ENCODE measurements at regions not wholly inside any gene's neighbourhood (a gene's known extent, or its start where the extent isn't known, plus 50 kb on each side); places are given as distances from the start of the nearest gene placed in this dataset.

- H3K36me3 ChIP-seq (ENCODE audit: insufficient read depth, low read length), result no peaks in the 10 kb centered on the region
- no peaks in the 10 kb centered on the region for H3K4me1 ChIP-seq (ENCODE audit: insufficient read depth, low read length, severe bottlenecking)
- H3K9ac ChIP-seq (ENCODE audit: low read length), result no peak overlapping the region
- H3K27me3 ChIP-seq (ENCODE audit: insufficient read depth, low read length), result no peaks in the 10 kb centered on the region
- no peaks in the 10 kb centered on the region for H3K79me2 ChIP-seq (ENCODE audit: insufficient read depth, low read length)
- no peak overlapping the region for H2AFZ ChIP-seq (ENCODE audit: low read length)
- no peaks in the 10 kb centered on the region for H3F3A ChIP-seq (ENCODE audit: insufficient read depth, low read length)
- H3K9me2 ChIP-seq (ENCODE audit: low read depth, low read length), result no peaks in the 10 kb centered on the region
- no peak overlapping the region for H3K4me2 ChIP-seq (ENCODE audit: low read length)
- H3K9me3 ChIP-seq (ENCODE audit: low read length), result no peaks in the 10 kb centered on the region
- no peak overlapping the region for H3K4me3 ChIP-seq (ENCODE audit: low read depth, low read length, poor library complexity, severe bottlenecking)
- no peaks in the 10 kb centered on the region for H4K20me1 ChIP-seq (ENCODE audit: insufficient read depth, low read length)
- TF ChIP-seq EZH2 (IDR thresholded peaks at IDR 0.05; ENCODE audit: borderline replicate concordance, low read length), result no peak
- TF ChIP-seq CTCF (IDR thresholded peaks at IDR 0.05; ENCODE audit: low read length), result peak; percentile 41
- no peak overlapping the region for H3K27ac ChIP-seq (ENCODE audit: low read depth, low read length, poor library complexity, severe bottlenecking)
Observed at GRCh38 chr10:52566471-52567246, 205.9 kb downstream of the MBL2 start.

- no peaks in the 10 kb centered on the region for H3K4me1 ChIP-seq (ENCODE audit: insufficient read depth, low read length, severe bottlenecking)
- H3K4me3 ChIP-seq (ENCODE audit: low read depth, low read length, poor library complexity, severe bottlenecking), result no peak overlapping the region
- no peaks in the 10 kb centered on the region for H3K79me2 ChIP-seq (ENCODE audit: insufficient read depth, low read length)
- H3K9me2 ChIP-seq (ENCODE audit: low read depth, low read length), result no peaks in the 10 kb centered on the region
- no peaks in the 10 kb centered on the region for H4K20me1 ChIP-seq (ENCODE audit: insufficient read depth, low read length)
- H2AFZ ChIP-seq (ENCODE audit: low read length), result no peak overlapping the region
- no peak overlapping the region for H3K27ac ChIP-seq (ENCODE audit: low read depth, low read length, poor library complexity, severe bottlenecking)
- no peaks in the 10 kb centered on the region for H3F3A ChIP-seq (ENCODE audit: insufficient read depth, low read length)
- H3K27me3 ChIP-seq (ENCODE audit: insufficient read depth, low read length), result no peaks in the 10 kb centered on the region
- no peak overlapping the region for H3K9ac ChIP-seq (ENCODE audit: low read length)
- TF ChIP-seq CTCF (IDR thresholded peaks at IDR 0.05; ENCODE audit: low read length) (no peak), EZH2 (IDR thresholded peaks at IDR 0.05; ENCODE audit: borderline replicate concordance, low read length) (no peak)
- H3K36me3 ChIP-seq (ENCODE audit: insufficient read depth, low read length), result no peaks in the 10 kb centered on the region
- H3K4me2 ChIP-seq (ENCODE audit: low read length), result no peak overlapping the region
- H3K9me3 ChIP-seq (ENCODE audit: low read length), result no peaks in the 10 kb centered on the region
Observed at GRCh38 chr10:52567247-52567580, 205.4 kb downstream of the MBL2 start.

- no peak overlapping the region for H3K9ac ChIP-seq (ENCODE audit: low read length)
- H3K4me2 ChIP-seq (ENCODE audit: low read length), result no peak overlapping the region
- no peaks in the 10 kb centered on the region for H3F3A ChIP-seq (ENCODE audit: insufficient read depth, low read length)
- H3K36me3 ChIP-seq (ENCODE audit: insufficient read depth, low read length), result no peaks in the 10 kb centered on the region
- H3K27me3 ChIP-seq (ENCODE audit: insufficient read depth, low read length), result no peaks in the 10 kb centered on the region
- H2AFZ ChIP-seq (ENCODE audit: low read length), result no peak overlapping the region
- no peak overlapping the region for H3K27ac ChIP-seq (ENCODE audit: low read depth, low read length, poor library complexity, severe bottlenecking)
- no peaks in the 10 kb centered on the region for H3K9me3 ChIP-seq (ENCODE audit: low read length)
- H4K20me1 ChIP-seq (ENCODE audit: insufficient read depth, low read length), result no peaks in the 10 kb centered on the region
- no peak overlapping the region for H3K4me3 ChIP-seq (ENCODE audit: low read depth, low read length, poor library complexity, severe bottlenecking)
- TF ChIP-seq CTCF (IDR thresholded peaks at IDR 0.05; ENCODE audit: low read length) (no peak), EZH2 (IDR thresholded peaks at IDR 0.05; ENCODE audit: borderline replicate concordance, low read length) (no peak)
- H3K79me2 ChIP-seq (ENCODE audit: insufficient read depth, low read length), result no peaks in the 10 kb centered on the region
- H3K9me2 ChIP-seq (ENCODE audit: low read depth, low read length), result no peaks in the 10 kb centered on the region
- no peaks in the 10 kb centered on the region for H3K4me1 ChIP-seq (ENCODE audit: insufficient read depth, low read length, severe bottlenecking)
Observed at GRCh38 chr10:52568309-52568708, 204.3 kb downstream of the MBL2 start.
